ENCODE measurements at regions not wholly inside any gene's neighbourhood (a gene's known extent, or its start where the extent isn't known, plus 50 kb on each side); places are given as distances from the start of the nearest gene placed in this dataset.

DNA sequence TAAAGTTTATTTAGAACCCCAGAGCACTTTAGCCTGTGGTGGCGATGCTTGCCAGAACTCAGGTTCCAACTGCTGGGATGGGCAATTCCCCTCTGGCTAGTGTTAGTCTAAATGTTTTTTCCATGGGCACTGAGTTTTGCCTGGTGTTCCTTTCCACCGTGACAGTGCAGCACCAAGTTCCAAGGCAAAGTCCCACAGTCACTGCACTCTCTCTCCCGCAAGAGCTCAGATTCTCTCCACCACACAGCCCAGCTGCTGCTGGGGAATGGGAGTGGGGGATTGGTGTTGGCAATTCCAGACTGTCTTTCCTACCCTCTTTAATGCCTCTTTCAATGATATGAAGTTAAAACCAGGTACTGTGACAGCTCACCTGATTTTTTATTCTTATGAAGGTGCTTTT, 247.6 kb downstream of the ALDH8A1 start:
- H3K27ac ChIP-seq (ENCODE audit: insufficient read depth, low read length, poor library complexity, severe bottlenecking) = no peak overlapping the region
- ATAC-seq (ENCODE audit: low read depth in 2 of 2) (no peak), DNase-seq (no peak)
- Mint-ChIP-seq H3K4me1 (no peaks in the 10 kb centered on the region), H3K27ac (no peak overlapping the region), H3K27me3 (peaks cover 17% of the 10 kb centered on the region), H3K9me3 (no peaks in the 10 kb centered on the region), H3K36me3 (no peaks in the 10 kb centered on the region), H3K4me3 (no peak overlapping the region)
- no peaks in the 10 kb centered on the region for H3K9me3 ChIP-seq (ENCODE audit: control insufficient read depth in 2 of 2, low read length in 2 of 2)
- no peaks in the 10 kb centered on the region for H3K4me1 ChIP-seq (ENCODE audit: control insufficient read depth, insufficient read depth, low read length, poor library complexity, severe bottlenecking)
- H3K36me3 ChIP-seq (ENCODE audit: control insufficient read depth, insufficient read depth, low read length) = no peaks in the 10 kb centered on the region
- peaks cover 7% of the 10 kb centered on the region for H3K27me3 ChIP-seq (ENCODE audit: control insufficient read depth, insufficient read depth, low read length)
- H3K4me3 ChIP-seq (ENCODE audit: low read depth, low read length) = no peak overlapping the region

DNA sequence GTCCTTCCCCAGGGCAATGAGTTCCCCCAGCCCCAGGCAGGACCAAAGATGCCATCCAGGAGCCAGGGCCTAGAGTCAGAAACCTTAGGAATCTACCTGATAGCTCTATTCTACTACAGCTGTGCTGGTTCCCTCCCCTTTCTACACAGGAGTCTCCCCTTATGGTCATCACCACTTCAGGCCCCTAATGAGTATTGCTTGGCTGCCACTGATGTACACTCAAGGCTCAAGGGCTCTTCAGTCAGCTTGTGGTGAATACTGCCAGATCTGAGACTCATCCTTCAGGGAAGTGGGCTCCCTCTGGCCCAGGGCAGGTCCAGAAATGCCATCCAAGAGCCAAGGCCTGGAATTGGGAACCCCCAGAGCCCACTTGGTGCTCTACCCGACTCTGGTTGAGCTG, 248.6 kb downstream of the ALDH8A1 start:
- no peak for ATAC-seq (ENCODE audit: low read depth in 2 of 2)
- Histone ChIP-seq H3K4me3 (ENCODE audit: low read depth, low read length) (no peak overlapping the region), H3K9me3 (ENCODE audit: control insufficient read depth in 2 of 2, low read length in 2 of 2) (no peaks in the 10 kb centered on the region), H3K36me3 (ENCODE audit: control insufficient read depth, insufficient read depth, low read length) (no peaks in the 10 kb centered on the region), H3K27ac (ENCODE audit: insufficient read depth, low read length, poor library complexity, severe bottlenecking) (no peak overlapping the region), H3K27me3 (ENCODE audit: control insufficient read depth, insufficient read depth, low read length) (peaks cover 4% of the 10 kb centered on the region), H3K4me1 (ENCODE audit: control insufficient read depth, insufficient read depth, low read length, poor library complexity, severe bottlenecking) (no peaks in the 10 kb centered on the region)
- H3K36me3 Mint-ChIP-seq = no peaks in the 10 kb centered on the region
- no peak for DNase-seq
- H3K27ac Mint-ChIP-seq = no peak overlapping the region
- H3K4me3 Mint-ChIP-seq = no peak overlapping the region
- H3K9me3 Mint-ChIP-seq = no peaks in the 10 kb centered on the region
- H3K4me1 Mint-ChIP-seq = no peaks in the 10 kb centered on the region
- H3K27me3 Mint-ChIP-seq = peaks cover 13% of the 10 kb centered on the region

- Histone ChIP-seq H3K27ac (ENCODE audit: insufficient read depth, low read length, poor library complexity, severe bottlenecking) (no peak overlapping the region), H3K27me3 (ENCODE audit: control insufficient read depth, insufficient read depth, low read length) (peaks cover 2% of the 10 kb centered on the region), H3K4me1 (ENCODE audit: control insufficient read depth, insufficient read depth, low read length, poor library complexity, severe bottlenecking) (no peaks in the 10 kb centered on the region), H3K4me3 (ENCODE audit: low read depth, low read length) (no peak overlapping the region), H3K36me3 (ENCODE audit: control insufficient read depth, insufficient read depth, low read length) (no peaks in the 10 kb centered on the region), H3K9me3 (ENCODE audit: control insufficient read depth in 2 of 2, low read length in 2 of 2) (no peaks in the 10 kb centered on the region)
- no peaks in the 10 kb centered on the region for H3K36me3 Mint-ChIP-seq
- H3K27ac Mint-ChIP-seq = no peak overlapping the region
- H3K4me3 Mint-ChIP-seq = no peak overlapping the region
- peaks cover 17% of the 10 kb centered on the region for H3K27me3 Mint-ChIP-seq
- H3K9me3 Mint-ChIP-seq = peaks cover 0 to 3% (median 0%) of the 10 kb centered on the region in 7 donors
- no peaks in the 10 kb centered on the region for H3K4me1 Mint-ChIP-seq
- DNase-seq (no peak), ATAC-seq (ENCODE audit: low read depth in 2 of 2) (no peak)
These were observed 251.7 kb downstream of the ALDH8A1 start for GRCh38 chr6:134698228-134698627.

- Histone ChIP-seq H3K9me3 (ENCODE audit: control insufficient read depth in 2 of 2, low read length in 2 of 2) (no peaks in the 10 kb centered on the region), H3K36me3 (ENCODE audit: control insufficient read depth, insufficient read depth, low read length) (no peaks in the 10 kb centered on the region), H3K27ac (ENCODE audit: insufficient read depth, low read length, poor library complexity, severe bottlenecking) (no peak overlapping the region), H3K27me3 (ENCODE audit: control insufficient read depth, insufficient read depth, low read length) (peaks cover 16% of the 10 kb centered on the region), H3K4me1 (ENCODE audit: control insufficient read depth, insufficient read depth, low read length, poor library complexity, severe bottlenecking) (no peaks in the 10 kb centered on the region), H3K4me3 (ENCODE audit: low read depth, low read length) (no peak overlapping the region)
- H3K9me3 Mint-ChIP-seq = peaks cover 0 to 3% (median 0%) of the 10 kb centered on the region in 7 donors
- DNase-seq = no peak
- H3K27ac Mint-ChIP-seq = no peak overlapping the region
- no peak for ATAC-seq (ENCODE audit: low read depth in 2 of 2)
- peaks cover 44% of the 10 kb centered on the region for H3K27me3 Mint-ChIP-seq
- no peak overlapping the region for H3K4me3 Mint-ChIP-seq
- H3K36me3 Mint-ChIP-seq = no peaks in the 10 kb centered on the region
- H3K4me1 Mint-ChIP-seq = no peaks in the 10 kb centered on the region
These were observed 257.9 kb downstream of the ALDH8A1 start for GRCh38 chr6:134692008-134692407.

- H3K4me1 Mint-ChIP-seq = no peaks in the 10 kb centered on the region
- Histone ChIP-seq H3K9me3 (ENCODE audit: control insufficient read depth in 2 of 2, low read length in 2 of 2) (no peaks in the 10 kb centered on the region), H3K27ac (ENCODE audit: insufficient read depth, low read length, poor library complexity, severe bottlenecking) (no peak overlapping the region), H3K27me3 (ENCODE audit: control insufficient read depth, insufficient read depth, low read length) (peaks cover 16% of the 10 kb centered on the region), H3K4me3 (ENCODE audit: low read depth, low read length) (no peak overlapping the region), H3K36me3 (ENCODE audit: control insufficient read depth, insufficient read depth, low read length) (no peaks in the 10 kb centered on the region), H3K4me1 (ENCODE audit: control insufficient read depth, insufficient read depth, low read length, poor library complexity, severe bottlenecking) (no peaks in the 10 kb centered on the region)
- no peak overlapping the region for H3K27ac Mint-ChIP-seq
- ATAC-seq (ENCODE audit: low read depth in 2 of 2) (no peak), DNase-seq (no peak)
- peaks cover 0 to 3% (median 0%) of the 10 kb centered on the region in 7 donors for H3K9me3 Mint-ChIP-seq
- H3K36me3 Mint-ChIP-seq = no peaks in the 10 kb centered on the region
- peaks cover 47% of the 10 kb centered on the region for H3K27me3 Mint-ChIP-seq
- H3K4me3 Mint-ChIP-seq = no peak overlapping the region
These were observed 258.7 kb downstream of the ALDH8A1 start for GRCh38 chr6:134691180-134691579.

DNA sequence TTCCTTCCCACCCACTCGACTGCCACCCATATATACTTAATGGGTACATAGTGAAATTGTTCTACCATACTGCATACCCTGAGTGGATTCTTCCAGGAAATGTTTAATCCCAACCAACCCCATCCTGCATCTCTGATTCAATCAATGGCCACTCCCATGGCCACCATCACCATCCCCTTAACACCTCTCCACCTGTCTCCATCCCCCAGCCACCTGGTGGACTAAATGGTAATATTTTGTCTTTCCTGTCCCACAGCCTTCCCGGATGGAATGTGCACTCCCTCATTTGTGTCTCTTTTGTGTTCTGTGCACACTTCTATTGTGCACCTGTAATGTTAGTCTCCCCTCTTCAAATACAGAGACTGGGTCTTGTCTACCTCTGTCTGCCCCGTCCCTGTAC, 259.9 kb downstream of the ALDH8A1 start:
- Mint-ChIP-seq H3K9me3 (peaks cover 0 to 5% (median 0%) of the 10 kb centered on the region in 7 donors), H3K36me3 (no peaks in the 10 kb centered on the region), H3K4me3 (no peak overlapping the region), H3K27me3 (peaks cover 45% of the 10 kb centered on the region), H3K4me1 (no peaks in the 10 kb centered on the region), H3K27ac (no peak overlapping the region)
- no peak overlapping the region for H3K27ac ChIP-seq (ENCODE audit: insufficient read depth, low read length, poor library complexity, severe bottlenecking)
- ATAC-seq (ENCODE audit: low read depth in 2 of 2) (no peak), DNase-seq (no peak)
- no peaks in the 10 kb centered on the region for H3K9me3 ChIP-seq (ENCODE audit: control insufficient read depth in 2 of 2, low read length in 2 of 2)
- peaks cover 14% of the 10 kb centered on the region for H3K27me3 ChIP-seq (ENCODE audit: control insufficient read depth, insufficient read depth, low read length)
- no peaks in the 10 kb centered on the region for H3K4me1 ChIP-seq (ENCODE audit: control insufficient read depth, insufficient read depth, low read length, poor library complexity, severe bottlenecking)
- no peaks in the 10 kb centered on the region for H3K36me3 ChIP-seq (ENCODE audit: control insufficient read depth, insufficient read depth, low read length)
- H3K4me3 ChIP-seq (ENCODE audit: low read depth, low read length) = no peak overlapping the region

DNA sequence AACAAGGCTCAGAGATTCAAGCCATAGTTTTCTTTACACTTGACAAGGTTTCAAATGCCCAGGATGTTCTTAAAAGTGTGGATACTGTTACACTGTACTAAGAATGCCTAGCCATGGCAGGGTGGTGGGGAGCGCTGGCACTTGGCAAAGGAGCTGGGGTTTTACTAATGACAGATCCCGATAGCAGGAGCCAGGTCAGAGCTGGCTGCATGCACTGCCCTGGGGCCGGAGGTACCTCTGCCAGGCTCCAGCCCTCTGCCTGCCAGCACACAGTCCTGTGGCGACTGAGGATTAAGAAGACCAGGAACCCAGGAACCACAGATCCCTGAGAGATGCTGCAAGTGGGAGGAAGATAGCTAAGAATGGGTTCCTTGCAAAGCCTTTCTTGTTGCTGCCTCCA, 260.3 kb downstream of the ALDH8A1 start:
- Mint-ChIP-seq H3K4me3 (no peak overlapping the region), H3K4me1 (no peaks in the 10 kb centered on the region), H3K27ac (no peak overlapping the region), H3K27me3 (peaks cover 42% of the 10 kb centered on the region), H3K9me3 (peaks cover 0 to 5% (median 0%) of the 10 kb centered on the region in 7 donors), H3K36me3 (no peaks in the 10 kb centered on the region)
- H3K36me3 ChIP-seq (ENCODE audit: control insufficient read depth, insufficient read depth, low read length) = no peaks in the 10 kb centered on the region
- H3K4me3 ChIP-seq (ENCODE audit: low read depth, low read length) = no peak overlapping the region
- H3K27ac ChIP-seq (ENCODE audit: insufficient read depth, low read length, poor library complexity, severe bottlenecking) = no peak overlapping the region
- DNase-seq = no peak
- no peak for ATAC-seq (ENCODE audit: low read depth in 2 of 2)
- no peaks in the 10 kb centered on the region for H3K9me3 ChIP-seq (ENCODE audit: control insufficient read depth in 2 of 2, low read length in 2 of 2)
- H3K4me1 ChIP-seq (ENCODE audit: control insufficient read depth, insufficient read depth, low read length, poor library complexity, severe bottlenecking) = no peaks in the 10 kb centered on the region
- peaks cover 14% of the 10 kb centered on the region for H3K27me3 ChIP-seq (ENCODE audit: control insufficient read depth, insufficient read depth, low read length)

DNA sequence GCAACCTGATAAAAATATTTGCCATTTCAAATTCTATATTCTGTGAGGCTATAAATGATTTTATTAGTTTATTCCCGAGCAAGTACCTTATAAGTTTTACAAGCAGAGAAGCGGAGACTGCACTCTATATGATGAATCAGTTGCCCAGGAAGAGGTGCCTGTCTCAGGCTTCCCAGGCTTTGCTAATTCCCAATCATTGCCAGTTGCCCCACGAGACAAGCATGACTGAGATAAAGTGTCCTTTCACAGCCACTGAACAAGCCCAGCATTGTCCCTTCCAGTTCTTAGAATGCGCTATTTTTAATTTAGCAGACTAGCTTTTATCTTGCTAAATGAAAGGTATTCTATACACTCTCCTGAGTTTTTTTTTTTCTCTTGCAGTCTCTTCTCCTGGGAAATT, 260.7 kb downstream of the ALDH8A1 start:
- ATAC-seq (ENCODE audit: low read depth in 2 of 2) (no peak), DNase-seq (no peak)
- Mint-ChIP-seq H3K27ac (no peak overlapping the region), H3K27me3 (peaks cover 42% of the 10 kb centered on the region), H3K4me3 (no peak overlapping the region), H3K9me3 (peaks cover 0 to 5% (median 0%) of the 10 kb centered on the region in 7 donors), H3K36me3 (no peaks in the 10 kb centered on the region), H3K4me1 (no peaks in the 10 kb centered on the region)
- Histone ChIP-seq H3K4me3 (ENCODE audit: low read depth, low read length) (no peak overlapping the region), H3K4me1 (ENCODE audit: control insufficient read depth, insufficient read depth, low read length, poor library complexity, severe bottlenecking) (no peaks in the 10 kb centered on the region), H3K9me3 (ENCODE audit: control insufficient read depth in 2 of 2, low read length in 2 of 2) (no peaks in the 10 kb centered on the region), H3K36me3 (ENCODE audit: control insufficient read depth, insufficient read depth, low read length) (no peaks in the 10 kb centered on the region), H3K27ac (ENCODE audit: insufficient read depth, low read length, poor library complexity, severe bottlenecking) (no peak overlapping the region), H3K27me3 (ENCODE audit: control insufficient read depth, insufficient read depth, low read length) (peaks cover 14% of the 10 kb centered on the region)

Data from CD4-positive, CD25-positive, alpha-beta regulatory T cell (primary cell).